Gastrocnemius medialis (tissue), 4 donors: ENCODE measurements at regions not wholly inside any gene's neighbourhood (a gene's known extent, or its start where the extent isn't known, plus 50 kb on each side); places are given as distances from the start of the nearest gene placed in this dataset.

ENCODE experiments used
- CTCF ChIP-seq, 5 experiments: fragments of 450-650 bp in 3 of 5; fragments of 200-600 bp in 2 of 5; sonication (generic) in 2 of 5; IDR thresholded peaks in 4 of 5; conservative IDR thresholded peaks in 1 of 5; 1 replicate in 4 of 5; 2 replicates in 1 of 5; pipeline ENCODE4 v1.5.1; 2016 to 2019; ENCODE audit warnings: antibody characterized with exemption in 5 of 5, mild to moderate bottlenecking in 3 of 5, moderate library complexity in 3 of 5
- POLR2A ChIP-seq, 2 donors: fragments of 450-650 bp; IDR thresholded peaks; one replicate each; pipeline ENCODE4 v1.6.1; 2017; ENCODE audit warnings: antibody characterized with exemption in 2 of 2, mild to moderate bottlenecking in 2 of 2, moderate library complexity in 2 of 2

GRCh38 chr22:47471406-47471805, 709.0 kb downstream of the TBC1D22A start:
- TF ChIP-seq POLR2A (IDR thresholded peaks at IDR 0.05) (no peak), CTCF (IDR thresholded peaks at IDR 0.05 in 4 of 5, conservative IDR thresholded peaks at IDR 0.05 in 1 of 5) (no peak)
